ENCODE measurements at regions not wholly inside any gene's neighbourhood (a gene's known extent, or its start where the extent isn't known, plus 50 kb on each side); places are given as distances from the start of the nearest gene placed in this dataset.

DNA sequence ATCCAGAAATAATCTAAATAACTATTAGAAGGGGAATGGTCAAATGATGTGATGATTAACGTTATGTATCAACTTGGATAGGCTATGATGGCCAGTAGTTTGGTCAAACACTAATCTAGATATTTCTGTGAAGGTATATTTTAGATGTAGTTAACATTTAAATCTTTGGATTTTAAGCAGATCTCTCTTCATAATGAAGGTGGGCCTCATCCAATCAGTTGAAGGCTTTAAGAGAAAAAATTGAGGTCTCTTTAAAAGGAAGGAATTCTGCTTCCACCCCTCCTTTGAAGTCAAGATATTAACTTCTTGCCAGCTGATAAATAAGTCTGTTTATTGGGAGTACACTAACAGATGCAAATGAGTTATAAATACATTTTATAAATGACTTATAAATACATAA, 760.0 kb upstream of the SLC35B3 start:
- TF ChIP-seq, protein P1, sequence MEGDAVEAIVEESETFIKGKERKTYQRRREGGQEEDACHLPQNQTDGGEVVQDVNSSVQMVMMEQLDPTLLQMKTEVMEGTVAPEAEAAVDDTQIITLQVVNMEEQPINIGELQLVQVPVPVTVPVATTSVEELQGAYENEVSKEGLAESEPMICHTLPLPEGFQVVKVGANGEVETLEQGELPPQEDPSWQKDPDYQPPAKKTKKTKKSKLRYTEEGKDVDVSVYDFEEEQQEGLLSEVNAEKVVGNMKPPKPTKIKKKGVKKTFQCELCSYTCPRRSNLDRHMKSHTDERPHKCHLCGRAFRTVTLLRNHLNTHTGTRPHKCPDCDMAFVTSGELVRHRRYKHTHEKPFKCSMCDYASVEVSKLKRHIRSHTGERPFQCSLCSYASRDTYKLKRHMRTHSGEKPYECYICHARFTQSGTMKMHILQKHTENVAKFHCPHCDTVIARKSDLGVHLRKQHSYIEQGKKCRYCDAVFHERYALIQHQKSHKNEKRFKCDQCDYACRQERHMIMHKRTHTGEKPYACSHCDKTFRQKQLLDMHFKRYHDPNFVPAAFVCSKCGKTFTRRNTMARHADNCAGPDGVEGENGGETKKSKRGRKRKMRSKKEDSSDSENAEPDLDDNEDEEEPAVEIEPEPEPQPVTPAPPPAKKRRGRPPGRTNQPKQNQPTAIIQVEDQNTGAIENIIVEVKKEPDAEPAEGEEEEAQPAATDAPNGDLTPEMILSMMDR (IDR thresholded peaks at IDR 0.05), result no peak
- TF ChIP-seq POLR2A (IDR thresholded peaks at IDR 0.05), result no peak

Data from uterus (tissue), 2 donors.